OCI-LY1 (cell line): ENCODE measurements at regions not wholly inside any gene's neighbourhood (a gene's known extent, or its start where the extent isn't known, plus 50 kb on each side); places are given as distances from the start of the nearest gene placed in this dataset.

ENCODE experiments used
- EZH2 ChIP-seq: fragments of 200-600 bp; sonication (generic), shearing (Covaris generic); IDR thresholded peaks from 2 replicates; pipeline ENCODE4 v1.8.0; 2017; ENCODE audit warnings: borderline replicate concordance, mixed run types, mild to moderate bottlenecking, antibody characterized with exemption, low read length, moderate library complexity, mixed read lengths
- TF ChIP-seq, protein P1 (sequence below): fragments of 200-600 bp; sonication (generic), shearing (Covaris generic); IDR thresholded peaks from 2 replicates; pipeline ENCODE4 v1.5.1; 2017; ENCODE audit warnings: mild to moderate bottlenecking, antibody characterized with exemption, low read length, moderate library complexity, mixed read lengths

DNA sequence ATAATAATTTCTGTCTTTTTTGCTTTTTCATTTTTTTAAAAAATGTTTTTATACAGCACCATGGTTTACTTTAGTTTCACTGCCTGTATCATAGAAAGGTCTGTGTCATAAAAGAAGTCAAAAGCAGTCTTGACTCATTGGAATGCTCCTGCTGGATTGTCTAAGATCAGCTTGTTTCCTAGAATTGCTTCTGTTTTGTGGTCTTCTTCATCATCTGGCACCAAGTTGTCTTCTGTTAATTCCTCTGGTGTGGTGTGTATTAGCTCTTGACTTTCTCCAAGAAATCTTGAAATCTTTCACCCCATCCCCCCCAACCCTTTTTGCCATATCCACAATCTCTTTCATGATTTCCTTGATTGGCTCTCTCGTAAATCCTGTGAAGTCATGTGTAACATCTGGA, 250.3 kb upstream of the CXCL12 start:
- TF ChIP-seq EZH2, result no peak
- TF ChIP-seq, protein P1, sequence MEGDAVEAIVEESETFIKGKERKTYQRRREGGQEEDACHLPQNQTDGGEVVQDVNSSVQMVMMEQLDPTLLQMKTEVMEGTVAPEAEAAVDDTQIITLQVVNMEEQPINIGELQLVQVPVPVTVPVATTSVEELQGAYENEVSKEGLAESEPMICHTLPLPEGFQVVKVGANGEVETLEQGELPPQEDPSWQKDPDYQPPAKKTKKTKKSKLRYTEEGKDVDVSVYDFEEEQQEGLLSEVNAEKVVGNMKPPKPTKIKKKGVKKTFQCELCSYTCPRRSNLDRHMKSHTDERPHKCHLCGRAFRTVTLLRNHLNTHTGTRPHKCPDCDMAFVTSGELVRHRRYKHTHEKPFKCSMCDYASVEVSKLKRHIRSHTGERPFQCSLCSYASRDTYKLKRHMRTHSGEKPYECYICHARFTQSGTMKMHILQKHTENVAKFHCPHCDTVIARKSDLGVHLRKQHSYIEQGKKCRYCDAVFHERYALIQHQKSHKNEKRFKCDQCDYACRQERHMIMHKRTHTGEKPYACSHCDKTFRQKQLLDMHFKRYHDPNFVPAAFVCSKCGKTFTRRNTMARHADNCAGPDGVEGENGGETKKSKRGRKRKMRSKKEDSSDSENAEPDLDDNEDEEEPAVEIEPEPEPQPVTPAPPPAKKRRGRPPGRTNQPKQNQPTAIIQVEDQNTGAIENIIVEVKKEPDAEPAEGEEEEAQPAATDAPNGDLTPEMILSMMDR, result no peak
